ENCODE measurements at regions not wholly inside any gene's neighbourhood (a gene's known extent, or its start where the extent isn't known, plus 50 kb on each side); places are given as distances from the start of the nearest gene placed in this dataset.

DNA sequence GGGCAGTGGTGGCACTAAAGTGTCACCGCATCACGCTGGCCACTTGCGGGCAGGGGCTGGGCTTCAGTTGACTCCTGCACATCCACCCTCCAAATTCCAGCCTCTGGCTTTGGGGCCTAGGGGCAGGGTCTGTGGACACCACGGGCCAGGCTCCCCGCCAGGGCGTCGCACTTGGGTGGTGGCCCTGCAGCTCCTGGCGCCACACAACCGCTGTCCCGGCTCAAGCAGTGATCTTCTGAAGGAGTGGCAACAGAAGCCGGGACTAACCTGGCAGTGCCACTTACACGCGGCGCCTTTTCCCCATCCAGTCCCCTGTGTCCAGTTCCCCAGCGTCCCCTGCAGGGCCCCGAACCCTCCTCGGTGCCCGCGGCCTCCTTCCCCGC is 134.3 kb upstream of the ZNF92 start:
- TF ChIP-seq POLR2A (IDR thresholded peaks at IDR 0.05), result no peak
- TF ChIP-seq, protein P1, sequence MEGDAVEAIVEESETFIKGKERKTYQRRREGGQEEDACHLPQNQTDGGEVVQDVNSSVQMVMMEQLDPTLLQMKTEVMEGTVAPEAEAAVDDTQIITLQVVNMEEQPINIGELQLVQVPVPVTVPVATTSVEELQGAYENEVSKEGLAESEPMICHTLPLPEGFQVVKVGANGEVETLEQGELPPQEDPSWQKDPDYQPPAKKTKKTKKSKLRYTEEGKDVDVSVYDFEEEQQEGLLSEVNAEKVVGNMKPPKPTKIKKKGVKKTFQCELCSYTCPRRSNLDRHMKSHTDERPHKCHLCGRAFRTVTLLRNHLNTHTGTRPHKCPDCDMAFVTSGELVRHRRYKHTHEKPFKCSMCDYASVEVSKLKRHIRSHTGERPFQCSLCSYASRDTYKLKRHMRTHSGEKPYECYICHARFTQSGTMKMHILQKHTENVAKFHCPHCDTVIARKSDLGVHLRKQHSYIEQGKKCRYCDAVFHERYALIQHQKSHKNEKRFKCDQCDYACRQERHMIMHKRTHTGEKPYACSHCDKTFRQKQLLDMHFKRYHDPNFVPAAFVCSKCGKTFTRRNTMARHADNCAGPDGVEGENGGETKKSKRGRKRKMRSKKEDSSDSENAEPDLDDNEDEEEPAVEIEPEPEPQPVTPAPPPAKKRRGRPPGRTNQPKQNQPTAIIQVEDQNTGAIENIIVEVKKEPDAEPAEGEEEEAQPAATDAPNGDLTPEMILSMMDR (IDR thresholded peaks at IDR 0.05), result no peak
- no peak for TF ChIP-seq EP300 (IDR thresholded peaks at IDR 0.05)

All from tibial nerve (tissue), 4 donors.